HEK293T (cell line): ENCODE measurements at regions not wholly inside any gene's neighbourhood (a gene's known extent, or its start where the extent isn't known, plus 50 kb on each side); places are given as distances from the start of the nearest gene placed in this dataset.
"Not testable (repeated sequence)": the region's sequence is repeated elsewhere in the genome, so short reads cannot be mapped to it uniquely, and the experiment has no call there.

ENCODE experiments used
- BHLHE40 ChIP-seq: fragments of 450-650 bp; IDR thresholded peaks from 2 replicates; pipeline ENCODE4 v1.6.1; 2016; ENCODE audit warnings: mild to moderate bottlenecking, moderate library complexity, borderline replicate concordance
- ELF4 ChIP-seq: fragments of 450-650 bp; IDR thresholded peaks from 2 replicates; pipeline ENCODE4 v1.6.1; 2017; ENCODE audit warnings: antibody characterized with exemption
- FOXK2 ChIP-seq: fragments of 450-650 bp; IDR thresholded peaks from 2 replicates; pipeline ENCODE4 v1.6.1; 2016; ENCODE audit warnings: mild to moderate bottlenecking
- HDGF ChIP-seq: fragments of 450-650 bp; IDR thresholded peaks from 2 replicates; pipeline ENCODE4 v1.6.1; 2017; ENCODE audit warnings: antibody characterized with exemption, borderline replicate concordance
- SP1 ChIP-seq: fragments of 450-650 bp; IDR thresholded peaks from 2 replicates; pipeline ENCODE4 v1.6.1; 2017
- SUZ12 ChIP-seq: fragments of 450-650 bp; IDR thresholded peaks from 2 replicates; pipeline ENCODE4 v1.6.1; 2016; ENCODE audit warnings: mild to moderate bottlenecking

DNA sequence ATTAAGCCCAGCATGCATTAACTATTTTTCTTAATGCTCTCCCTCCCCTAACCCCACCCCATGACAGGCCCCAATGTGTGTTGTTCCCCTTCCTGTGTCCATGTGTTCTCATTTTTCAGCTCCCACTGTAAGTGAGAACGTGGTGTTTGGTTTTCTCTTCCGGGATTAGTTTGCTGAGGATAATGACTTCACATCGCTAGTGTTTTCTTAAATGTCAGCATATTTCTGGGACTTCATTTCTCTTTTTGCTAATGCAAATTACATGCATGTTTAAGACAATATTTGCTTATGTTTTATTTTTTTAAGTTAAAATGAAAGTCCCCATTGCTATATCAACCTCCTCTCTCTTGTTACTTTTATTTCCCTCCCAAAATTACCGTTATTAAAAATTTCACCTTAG, 733.3 kb upstream of the DEFB115 start:
- not testable (repeated sequence) for TF ChIP-seq SP1, ELF4, HDGF, SUZ12, BHLHE40, FOXK2
